ELR (cell line): ENCODE measurements at regions not wholly inside any gene's neighbourhood (a gene's known extent, or its start where the extent isn't known, plus 50 kb on each side); places are given as distances from the start of the nearest gene placed in this dataset.
A peak's percentile ranks its signal among the peaks of the same experiment; 100 is the strongest.
"Not testable (repeated sequence)": the region's sequence is repeated elsewhere in the genome, so short reads cannot be mapped to it uniquely, and the experiment has no call there.

Source experiments
- DNase-seq: peaks from one replicate; pipeline ENCODE4 v3.0.0-alpha.2; 2015; ENCODE audit warnings: low read depth

GRCh38 chr5:33072296-33072695, 361.2 kb downstream of the NPR3 start:
- peak; percentile 56 for DNase-seq

- peak; percentile 11 for DNase-seq
Measured at GRCh38 chr5:33072726-33073125, 361.6 kb downstream of the NPR3 start.

- no peak for DNase-seq
Measured at GRCh38 chr5:33073881-33074327, 362.8 kb downstream of the NPR3 start.

- peak; percentile 64 for DNase-seq
Measured at GRCh38 chr5:33074548-33074947, 363.4 kb downstream of the NPR3 start.

GRCh38 chr5:33075731-33076130, 364.6 kb downstream of the NPR3 start:
- DNase-seq: peak; percentile 56

- DNase-seq: no peak
Measured at GRCh38 chr5:33079548-33079947, 361.2 kb upstream of the TARS1 start.

GRCh38 chr5:33080287-33080686, 360.5 kb upstream of the TARS1 start:
- no peak for DNase-seq

GRCh38 chr5:33088176-33088575, 352.6 kb upstream of the TARS1 start:
- no peak for DNase-seq

- peak; percentile 68 for DNase-seq
Measured at GRCh38 chr5:33091571-33092363, 349.0 kb upstream of the TARS1 start.

GRCh38 chr5:33092719-33093118, 348.0 kb upstream of the TARS1 start:
- DNase-seq: no peak

GRCh38 chr5:33102551-33102950, 338.2 kb upstream of the TARS1 start:
- DNase-seq: no peak

- peak; percentile 73 for DNase-seq
Measured at GRCh38 chr5:33105521-33105941, 335.2 kb upstream of the TARS1 start.

GRCh38 chr5:33110496-33110895, 330.3 kb upstream of the TARS1 start:
- DNase-seq: peak; percentile 62

- DNase-seq: peak; percentile 18
Measured at GRCh38 chr5:33114361-33114760, 326.4 kb upstream of the TARS1 start.

- DNase-seq: no peak
Measured at GRCh38 chr5:33115467-33115866, 325.3 kb upstream of the TARS1 start.

GRCh38 chr5:33118761-33119415, 321.9 kb upstream of the TARS1 start:
- DNase-seq: peak; percentile 64

GRCh38 chr5:33120671-33121070, 320.1 kb upstream of the TARS1 start:
- DNase-seq: peak; percentile 68

GRCh38 chr5:33129309-33129708, 311.5 kb upstream of the TARS1 start:
- no peak for DNase-seq

- DNase-seq: no peak
Measured at GRCh38 chr5:33136785-33137184, 304.0 kb upstream of the TARS1 start.

- not testable (repeated sequence) for DNase-seq
Measured at GRCh38 chr5:33138145-33138544, 302.6 kb upstream of the TARS1 start.

- no peak for DNase-seq
Measured at GRCh38 chr5:33143405-33144123, 297.2 kb upstream of the TARS1 start.

GRCh38 chr5:33146881-33147280, 293.9 kb upstream of the TARS1 start:
- DNase-seq: peak; percentile 81

- peak; percentile 94 for DNase-seq
Measured at GRCh38 chr5:33148076-33148513, 292.7 kb upstream of the TARS1 start.
